H1 (cell line): ENCODE measurements at regions not wholly inside any gene's neighbourhood (a gene's known extent, or its start where the extent isn't known, plus 50 kb on each side); places are given as distances from the start of the nearest gene placed in this dataset.

Experiments
- CTCF ChIA-PET: fragments of 300-600 bp; sonication (Branson Sonifier 250); formaldehyde crosslinking; loops from one replicate; lab custom pipeline; 2021; ENCODE audit not compliant: partially characterized antibody; lab: Charles Lee
- POLR2A ChIA-PET: fragments of 300-600 bp; sonication (Branson Sonifier 250); formaldehyde crosslinking; loops from one replicate; lab custom pipeline; 2021; ENCODE audit warnings: inconsistent platforms; ENCODE audit not compliant: partially characterized antibody; lab: Charles Lee
- DNase-seq, 2 experiments: peaks; one replicate each; pipeline versions ENCODE4 v3.0.0 to v3.0.0-alpha.2; 2010 to 2022; ENCODE audit warnings: low spot score in 2 of 2, low read depth in 1 of 2, mixed read lengths in 1 of 2
- FAIRE-seq: peaks from 2 replicates; lab custom pipeline; 2011; peaks lifted over from hg19 to GRCh38; lab: Jason Lieb, UNC
- H2AFZ ChIP-seq: 2 replicates; pipeline ENCODE4 v1.8.1; 2012; ENCODE audit warnings: low read length, inconsistent platforms
- H2AK5ac ChIP-seq: 2 replicates; pipeline ENCODE4 v1.6.1; 2013; ENCODE audit warnings: low read depth, low read length
- H2BK120ac ChIP-seq: replicated peaks from 2 replicates; pipeline ENCODE3; 2013; ENCODE audit warnings: low read depth, low read length, inconsistent platforms
- H2BK12ac ChIP-seq: 2 replicates; pipeline ENCODE4 v1.6.1; 2013; ENCODE audit warnings: low read depth, low read length
- H2BK15ac ChIP-seq: 2 replicates; pipeline ENCODE4 v1.6.1; 2013; ENCODE audit warnings: low read length
- H2BK20ac ChIP-seq: 2 replicates; pipeline ENCODE4 v1.6.1; 2013; ENCODE audit warnings: low read length
- H2BK5ac ChIP-seq: 2 replicates; pipeline ENCODE4 v1.6.1; 2013; ENCODE audit warnings: low read depth, low read length
- H3K14ac ChIP-seq: 2 replicates; pipeline ENCODE4 v1.6.1; 2013; ENCODE audit warnings: inconsistent platforms; ENCODE audit not compliant: insufficient read length
- H3K18ac ChIP-seq: 2 replicates; pipeline ENCODE4 v1.6.1; 2013; ENCODE audit warnings: low read length; ENCODE audit errors: extremely low read depth
- H3K23ac ChIP-seq: 2 replicates; pipeline ENCODE4 v1.6.1; 2013; ENCODE audit warnings: inconsistent platforms; ENCODE audit not compliant: insufficient read length
- H3K23me2 ChIP-seq: 2 replicates; pipeline ENCODE4 v1.6.1; 2013; ENCODE audit warnings: low read depth, low read length
- H3K27ac ChIP-seq: 2 replicates; pipeline ENCODE4 v1.6.1; 2011; ENCODE audit warnings: low read depth, low read length, inconsistent platforms
- H3K27me3 ChIP-seq, 4 experiments: replicated peaks in 1 of 4; 1 replicate in 1 of 4; 2 replicates in 3 of 4; pipeline versions ENCODE4 v1.6.1 to v1.8.1; 2011 to 2013; ENCODE audit warnings: low read length in 3 of 4, mild to moderate bottlenecking in 3 of 4, inconsistent platforms in 2 of 4, mixed read lengths in 2 of 4, moderate library complexity in 1 of 4; ENCODE audit not compliant: control insufficient read depth in 3 of 4, insufficient read depth in 3 of 4; ENCODE audit errors: extremely low read depth in 1 of 4
- H3K36me3 ChIP-seq, 4 experiments: 2 replicates each; pipeline versions ENCODE4 v1.6.1 to v1.8.1; 2011 to 2013; ENCODE audit warnings: mild to moderate bottlenecking in 4 of 4, low read length in 3 of 4, moderate library complexity in 2 of 4, control low read depth in 1 of 4, inconsistent platforms in 1 of 4; ENCODE audit not compliant: insufficient read depth in 4 of 4, control insufficient read depth in 2 of 4
- H3K4ac ChIP-seq: replicated peaks from 2 replicates; pipeline ENCODE3; 2013; ENCODE audit warnings: low read length, low read depth, mixed read lengths, inconsistent platforms; ENCODE audit not compliant: insufficient read length
- H3K4me1 ChIP-seq, 4 experiments: replicated peaks in 1 of 4; 1 replicate in 1 of 4; 2 replicates in 3 of 4; pipeline versions ENCODE4 v1.6.1 to v1.8.1; 2011 to 2013; ENCODE audit warnings: low read length in 3 of 4, inconsistent platforms in 2 of 4, mixed read lengths in 1 of 4; ENCODE audit not compliant: insufficient read depth in 4 of 4, control insufficient read depth in 3 of 4
- H3K4me2 ChIP-seq, 2 experiments: 2 replicates each; pipeline versions ENCODE4 v1.6.1 to v1.8.1; 2011 to 2013; ENCODE audit warnings: low read depth in 2 of 2, low read length in 2 of 2, control low read depth in 1 of 2, inconsistent platforms in 1 of 2, mild to moderate bottlenecking in 1 of 2; ENCODE audit not compliant: insufficient read depth in 1 of 2
- H3K4me3 ChIP-seq, 4 experiments: fragments of 200-600, 300-600 bp in 1 of 4; sonication (generic), shearing (Covaris generic), sonication (Bioruptor Twin) in 1 of 4; 2 replicates each; pipeline versions ENCODE4 v1.5.1 to v1.8.1; 2011 to 2016; ENCODE audit warnings: low read length in 4 of 4, low read depth in 3 of 4, control low read depth in 2 of 4, inconsistent platforms in 2 of 4, mild to moderate bottlenecking in 2 of 4, mixed read lengths in 1 of 4, moderate library complexity in 1 of 4; ENCODE audit not compliant: insufficient read depth in 2 of 4; ENCODE audit errors: extremely low read depth in 1 of 4
- H3K56ac ChIP-seq: replicated peaks from 2 replicates; pipeline ENCODE3; 2013; ENCODE audit warnings: low read depth, mild to moderate bottlenecking, mixed read lengths, low read length, inconsistent platforms; ENCODE audit not compliant: insufficient read length
- H3K79me1 ChIP-seq: 2 replicates; pipeline ENCODE4 v1.6.1; 2013; ENCODE audit warnings: low read depth, low read length, control low read depth
- H3K79me2 ChIP-seq, 2 experiments: 2 replicates each; pipeline versions ENCODE4 v1.6.1 to v1.8.1; 2012 to 2013; ENCODE audit warnings: low read length in 2 of 2, mild to moderate bottlenecking in 2 of 2, inconsistent platforms in 1 of 2; ENCODE audit not compliant: insufficient read depth in 2 of 2, control insufficient read depth in 1 of 2
- H3K9ac ChIP-seq, 4 experiments: replicated peaks in 1 of 4; 1 replicate in 1 of 4; 2 replicates in 3 of 4; pipeline versions ENCODE4 v1.6.1 to v1.8.1; 2011 to 2013; ENCODE audit warnings: low read depth in 3 of 4, low read length in 3 of 4, control low read depth in 2 of 4, mild to moderate bottlenecking in 2 of 4, moderate library complexity in 2 of 4, inconsistent platforms in 1 of 4; ENCODE audit errors: extremely low read depth in 1 of 4
- H3K9me3 ChIP-seq, 2 experiments: 2 replicates each; pipeline versions ENCODE4 v1.6.1 to v1.8.1; 2012 to 2013; ENCODE audit warnings: mild to moderate bottlenecking in 2 of 2, moderate library complexity in 2 of 2, control low read depth in 1 of 2, inconsistent platforms in 1 of 2, low read depth in 1 of 2, low read length in 1 of 2, mixed read lengths in 1 of 2; ENCODE audit not compliant: insufficient read depth in 2 of 2
- H4K20me1 ChIP-seq, 2 experiments: replicated peaks in 1 of 2; 2 replicates each; pipeline versions ENCODE3 to v1.8.1; 2011 to 2013; ENCODE audit warnings: inconsistent platforms in 2 of 2, low read length in 2 of 2, mild to moderate bottlenecking in 1 of 2; ENCODE audit not compliant: insufficient read depth in 2 of 2, control insufficient read depth in 1 of 2
- H4K5ac ChIP-seq: 2 replicates; pipeline ENCODE4 v1.6.1; 2013; ENCODE audit warnings: low read length, low read depth, mixed read lengths, inconsistent platforms; ENCODE audit not compliant: insufficient read length
- H4K8ac ChIP-seq: 2 replicates; pipeline ENCODE4 v1.8.0; 2013; ENCODE audit warnings: mild to moderate bottlenecking, moderate library complexity, low read length, inconsistent platforms; ENCODE audit not compliant: insufficient read depth; ENCODE audit errors: extremely low read depth
- H4K91ac ChIP-seq: replicated peaks from 2 replicates; pipeline ENCODE3; 2013; ENCODE audit warnings: low read length, mixed read lengths, inconsistent platforms; ENCODE audit not compliant: insufficient read length
- ASH2L ChIP-seq: fragments of 200-600, 300-600 bp; sonication (generic); IDR thresholded peaks from one replicate; pipeline ENCODE4 v1.7.1; 2017; ENCODE audit warnings: low read length
- EZH2 ChIP-seq: fragments of 200-600 bp; sonication (generic); IDR thresholded peaks from 2 replicates; pipeline ENCODE4 v1.7.1; 2012; ENCODE audit warnings: low read depth, mild to moderate bottlenecking, moderate library complexity, low read length, inconsistent platforms; ENCODE audit not compliant: severe bottlenecking
- GTF2F1 ChIP-seq: IDR thresholded peaks from 2 replicates; pipeline ENCODE4 v1.6.1; 2012; ENCODE audit warnings: low read depth, low read length, improper control_type of control experiment, borderline replicate concordance
- KDM4A ChIP-seq: IDR thresholded peaks from one replicate; pipeline ENCODE4 v1.7.1; 2012; ENCODE audit warnings: low read depth, mild to moderate bottlenecking, moderate library complexity, low read length, inconsistent platforms; ENCODE audit not compliant: severe bottlenecking
- NANOG ChIP-seq: IDR thresholded peaks from 2 replicates; pipeline ENCODE4 v1.6.1; 2011; ENCODE audit warnings: low read length, low read depth, mild to moderate bottlenecking, inconsistent platforms; ENCODE audit not compliant: insufficient read depth, poor library complexity, severe bottlenecking
- NRF1 ChIP-seq: IDR thresholded peaks from 2 replicates; pipeline ENCODE4 v1.6.1; 2011; ENCODE audit warnings: mild to moderate bottlenecking, low read depth, low read length, improper control_type of control experiment
- RXRA ChIP-seq: IDR thresholded peaks from 2 replicates; pipeline ENCODE4 v1.6.1; 2011; ENCODE audit warnings: low read depth, mild to moderate bottlenecking, low read length, moderate library complexity; ENCODE audit not compliant: insufficient read depth
- TAF1 ChIP-seq: IDR thresholded peaks from 2 replicates; pipeline ENCODE4 v1.6.1; 2011; ENCODE audit warnings: mild to moderate bottlenecking, low read depth, low read length
- TAF7 ChIP-seq: optimal IDR thresholded peaks from 2 replicates; pipeline ENCODE3; 2011; ENCODE audit warnings: low read depth, mild to moderate bottlenecking, inconsistent platforms, low read length, moderate library complexity, borderline replicate concordance
- TF ChIP-seq, protein P1 (sequence below): IDR thresholded peaks from 2 replicates; pipeline ENCODE4 v1.6.1; 2011; ENCODE audit warnings: low read length, improper control_type of control experiment
- TF ChIP-seq, protein P2 (sequence below), 3 experiments: IDR thresholded peaks; 1 replicate in 2 of 3; 2 replicates in 1 of 3; pipeline versions ENCODE4 v1.5.1 to v1.6.1; 2011; ENCODE audit warnings: low read length in 3 of 3, mild to moderate bottlenecking in 3 of 3, inconsistent platforms in 2 of 3, low read depth in 1 of 3, moderate library complexity in 1 of 3; ENCODE audit not compliant: insufficient read depth in 1 of 3; ENCODE audit errors: control extremely low read depth in 1 of 3

- Histone ChIP-seq H3K23me2 (no peaks in the 10 kb centered on the region), H4K5ac (no peak overlapping the region), H3K4me1 (no peaks in the 10 kb centered on the region), H2BK5ac (no peak overlapping the region), H4K20me1 (no peaks in the 10 kb centered on the region), H2BK120ac (no peak overlapping the region), H3K36me3 (no peaks in the 10 kb centered on the region), H3K18ac (no peak overlapping the region), H3K27me3 (peaks cover 0 to 2% (median 0%) of the 10 kb centered on the region in 4 experiments; a peak in 1 of 7 replicates), H3K56ac (no peak overlapping the region), H3K9ac (no peak overlapping the region), H3K79me1 (no peaks in the 10 kb centered on the region), H3K27ac (no peak overlapping the region), H2AK5ac (no peak overlapping the region), H3K14ac (no peak overlapping the region), H3K23ac (no peak overlapping the region), H3K4me3 (no peak overlapping the region), H3K79me2 (no peaks in the 10 kb centered on the region), H2BK15ac (no peak overlapping the region), H3K4me2 (no peak overlapping the region), H3K9me3 (no peaks in the 10 kb centered on the region), H2AFZ (no peak overlapping the region), H4K91ac (no peak overlapping the region), H2BK12ac (no peak overlapping the region), H3K4ac (no peak overlapping the region), H4K8ac (no peak overlapping the region), H2BK20ac (no peak overlapping the region)
- ChIA-PET CTCF (interaction anchor here (1.1 to 9.1 kb wide), 4 partner anchors 9 to 27 kb away, joined by 7 to 59 read pairs (median 8); no protein-coding TSS in a partner anchor), POLR2A (interaction anchor here (1.0 to 1.6 kb wide), 3 partner anchors 13 to 265 kb away, joined by 3 to 5 read pairs (median 4); no protein-coding TSS in a partner anchor)
- no peak for FAIRE-seq
- DNase-seq: no peak
- no peak for TF ChIP-seq ASH2L
- TF ChIP-seq, protein P1, sequence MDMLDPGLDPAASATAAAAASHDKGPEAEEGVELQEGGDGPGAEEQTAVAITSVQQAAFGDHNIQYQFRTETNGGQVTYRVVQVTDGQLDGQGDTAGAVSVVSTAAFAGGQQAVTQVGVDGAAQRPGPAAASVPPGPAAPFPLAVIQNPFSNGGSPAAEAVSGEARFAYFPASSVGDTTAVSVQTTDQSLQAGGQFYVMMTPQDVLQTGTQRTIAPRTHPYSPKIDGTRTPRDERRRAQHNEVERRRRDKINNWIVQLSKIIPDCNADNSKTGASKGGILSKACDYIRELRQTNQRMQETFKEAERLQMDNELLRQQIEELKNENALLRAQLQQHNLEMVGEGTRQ: no peak
- TF ChIP-seq, protein P2, sequence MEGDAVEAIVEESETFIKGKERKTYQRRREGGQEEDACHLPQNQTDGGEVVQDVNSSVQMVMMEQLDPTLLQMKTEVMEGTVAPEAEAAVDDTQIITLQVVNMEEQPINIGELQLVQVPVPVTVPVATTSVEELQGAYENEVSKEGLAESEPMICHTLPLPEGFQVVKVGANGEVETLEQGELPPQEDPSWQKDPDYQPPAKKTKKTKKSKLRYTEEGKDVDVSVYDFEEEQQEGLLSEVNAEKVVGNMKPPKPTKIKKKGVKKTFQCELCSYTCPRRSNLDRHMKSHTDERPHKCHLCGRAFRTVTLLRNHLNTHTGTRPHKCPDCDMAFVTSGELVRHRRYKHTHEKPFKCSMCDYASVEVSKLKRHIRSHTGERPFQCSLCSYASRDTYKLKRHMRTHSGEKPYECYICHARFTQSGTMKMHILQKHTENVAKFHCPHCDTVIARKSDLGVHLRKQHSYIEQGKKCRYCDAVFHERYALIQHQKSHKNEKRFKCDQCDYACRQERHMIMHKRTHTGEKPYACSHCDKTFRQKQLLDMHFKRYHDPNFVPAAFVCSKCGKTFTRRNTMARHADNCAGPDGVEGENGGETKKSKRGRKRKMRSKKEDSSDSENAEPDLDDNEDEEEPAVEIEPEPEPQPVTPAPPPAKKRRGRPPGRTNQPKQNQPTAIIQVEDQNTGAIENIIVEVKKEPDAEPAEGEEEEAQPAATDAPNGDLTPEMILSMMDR (IDR thresholded peaks at IDR 0.05; ENCODE audit: control extremely low read depth in 1 of 3, insufficient read depth in 1 of 3, low read depth in 1 of 3, low read length in 3 of 3): no peak
- no peak for TF ChIP-seq TAF1
- no peak for TF ChIP-seq GTF2F1
- no peak for TF ChIP-seq EZH2
- TF ChIP-seq TAF7: no peak
- no peak for TF ChIP-seq NRF1
- TF ChIP-seq RXRA: no peak
- no peak for TF ChIP-seq NANOG
- no peak for TF ChIP-seq KDM4A
Observed at GRCh38 chr12:4012073-4012472, 138.9 kb upstream of the PARP11 start.
